Suprapubic skin (tissue), 3 donors: ENCODE measurements at regions not wholly inside any gene's neighbourhood (a gene's known extent, or its start where the extent isn't known, plus 50 kb on each side); places are given as distances from the start of the nearest gene placed in this dataset.

Experiments used
- POLR2AphosphoS5 ChIP-seq, 3 donors: sonication (generic); formaldehyde crosslinking; IDR thresholded peaks; one replicate each; pipeline ENCODE4 v1.6.1; 2017; ENCODE audit warnings: antibody characterized with exemption in 3 of 3
- TF ChIP-seq, protein P1 (sequence below), 2 donors: fragments of 200-600 bp in 1 of 2; fragments of 450-650 bp in 1 of 2; sonication (generic) in 1 of 2; IDR thresholded peaks; one replicate each; pipeline ENCODE4 v1.5.1; 2016 to 2019; ENCODE audit warnings: antibody characterized with exemption in 2 of 2, mild to moderate bottlenecking in 1 of 2, moderate library complexity in 1 of 2

DNA sequence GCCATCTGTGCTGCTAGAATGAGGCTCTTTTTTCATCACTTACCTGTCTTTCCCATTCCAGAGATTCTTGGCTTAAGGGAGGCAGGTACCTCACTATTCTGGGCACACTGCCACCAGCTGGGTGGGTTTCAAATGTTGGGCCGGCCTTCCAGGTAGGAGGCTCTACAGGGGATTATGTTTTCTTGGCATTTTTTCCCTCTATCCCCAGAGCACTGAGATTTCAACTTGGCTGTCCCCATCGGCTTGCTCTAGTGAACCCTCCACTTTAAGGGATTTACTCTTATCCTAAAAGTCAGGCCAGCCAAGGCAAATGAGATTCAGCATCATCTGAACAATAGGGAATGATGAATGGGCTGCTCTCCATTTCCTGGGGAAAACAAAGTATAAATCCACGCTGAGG is 710.1 kb upstream of the CELF2 start:
- TF ChIP-seq POLR2AphosphoS5 (IDR thresholded peaks at IDR 0.05): no peak
- TF ChIP-seq, protein P1, sequence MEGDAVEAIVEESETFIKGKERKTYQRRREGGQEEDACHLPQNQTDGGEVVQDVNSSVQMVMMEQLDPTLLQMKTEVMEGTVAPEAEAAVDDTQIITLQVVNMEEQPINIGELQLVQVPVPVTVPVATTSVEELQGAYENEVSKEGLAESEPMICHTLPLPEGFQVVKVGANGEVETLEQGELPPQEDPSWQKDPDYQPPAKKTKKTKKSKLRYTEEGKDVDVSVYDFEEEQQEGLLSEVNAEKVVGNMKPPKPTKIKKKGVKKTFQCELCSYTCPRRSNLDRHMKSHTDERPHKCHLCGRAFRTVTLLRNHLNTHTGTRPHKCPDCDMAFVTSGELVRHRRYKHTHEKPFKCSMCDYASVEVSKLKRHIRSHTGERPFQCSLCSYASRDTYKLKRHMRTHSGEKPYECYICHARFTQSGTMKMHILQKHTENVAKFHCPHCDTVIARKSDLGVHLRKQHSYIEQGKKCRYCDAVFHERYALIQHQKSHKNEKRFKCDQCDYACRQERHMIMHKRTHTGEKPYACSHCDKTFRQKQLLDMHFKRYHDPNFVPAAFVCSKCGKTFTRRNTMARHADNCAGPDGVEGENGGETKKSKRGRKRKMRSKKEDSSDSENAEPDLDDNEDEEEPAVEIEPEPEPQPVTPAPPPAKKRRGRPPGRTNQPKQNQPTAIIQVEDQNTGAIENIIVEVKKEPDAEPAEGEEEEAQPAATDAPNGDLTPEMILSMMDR (IDR thresholded peaks at IDR 0.05): no peak
